Tibial artery (tissue), 4 donors: ENCODE measurements at regions not wholly inside any gene's neighbourhood (a gene's known extent, or its start where the extent isn't known, plus 50 kb on each side); places are given as distances from the start of the nearest gene placed in this dataset.
A peak's percentile ranks its signal among the peaks of the same experiment; 100 is the strongest.

Experiments
- DNase-seq, 2 donors: peaks; one replicate each; pipeline ENCODE4 v3.0.0-alpha.2; 2019
- H3K27ac ChIP-seq, 2 donors: fragments of 200-600 bp; sonication (generic) in 1 of 2; 1 replicate in 1 of 2; 2 replicates in 1 of 2; pipeline ENCODE4 v1.5.1; 2018 to 2019; ENCODE audit warnings: mild to moderate bottlenecking in 1 of 2
- H3K27me3 ChIP-seq, 2 donors: fragments of 200-600 bp; sonication (generic) in 1 of 2; one replicate each; pipeline versions ENCODE4 v1.5.1 to v1.6.0; 2016 to 2019
- H3K36me3 ChIP-seq, 3 donors: fragments of 200-600 bp; sonication (generic) in 2 of 3; one replicate each; pipeline ENCODE4 v1.5.1; 2016 to 2019; ENCODE audit warnings: mild to moderate bottlenecking in 2 of 3
- H3K4me1 ChIP-seq, 4 donors: fragments of 200-600 bp; sonication (generic) in 2 of 4; 1 replicate in 3 of 4; 2 replicates in 1 of 4; pipeline ENCODE4 v1.5.1; 2016 to 2019
- H3K4me3 ChIP-seq, 2 donors: fragments of 200-600 bp; sonication (generic) in 1 of 2; 1 replicate in 1 of 2; 2 replicates in 1 of 2; pipeline ENCODE4 v1.5.1; 2018 to 2019; ENCODE audit warnings: mild to moderate bottlenecking in 2 of 2
- H3K9me3 ChIP-seq, 3 donors: fragments of 200-600 bp; sonication (generic) in 1 of 3; one replicate each; pipeline ENCODE4 v1.5.1; 2016 to 2019
- intact Hi-C: fragments of 100-400 bp; cut with DNase I; formaldehyde crosslinking; loops from one replicate; pipeline ENCODE4 v1.15.0; 2023; ENCODE audit warnings: low total_unique reads
- TF ChIP-seq, protein P1 (sequence below), 2 experiments: fragments of 200-600 bp in 1 of 2; fragments of 450-650 bp in 1 of 2; IDR thresholded peaks; one replicate each; pipeline ENCODE4 v1.5.1; 2017 to 2019; ENCODE audit warnings: antibody characterized with exemption in 2 of 2, mild to moderate bottlenecking in 1 of 2, moderate library complexity in 1 of 2

DNA sequence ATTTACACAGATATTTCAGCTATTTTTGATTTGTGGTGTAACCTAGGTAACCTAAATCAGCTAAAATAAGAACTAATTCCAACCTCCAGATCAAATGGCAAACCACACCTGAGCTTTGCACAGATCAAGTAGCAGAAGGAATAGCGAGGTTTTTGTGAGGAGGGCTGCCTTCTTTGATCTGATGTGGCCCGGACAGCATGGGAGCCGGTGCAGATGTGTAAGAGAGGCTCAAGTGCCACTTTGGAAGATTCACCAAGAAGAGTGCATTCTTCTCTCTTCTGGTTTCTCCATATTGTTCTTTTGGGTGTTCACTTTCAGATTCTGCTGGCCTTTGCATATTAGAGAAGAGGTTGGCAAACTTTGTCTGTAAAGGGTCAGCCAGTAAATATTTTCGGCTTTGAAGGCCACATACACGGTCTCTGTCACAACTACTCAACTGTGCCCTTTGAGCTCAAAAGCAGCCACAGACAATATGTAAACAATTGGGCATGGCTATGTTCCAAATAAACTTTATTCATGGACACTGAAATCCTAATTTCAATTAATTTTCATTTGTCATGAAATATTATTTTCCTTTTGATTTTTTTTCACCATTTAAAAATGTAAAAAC lies 78.9 kb upstream of the FAM9C start:
- no peaks in the 10 kb centered on the region for H3K27me3 ChIP-seq
- peak overlapping the region; percentile 44 to 74 for H3K27ac ChIP-seq
- TF ChIP-seq, protein P1, sequence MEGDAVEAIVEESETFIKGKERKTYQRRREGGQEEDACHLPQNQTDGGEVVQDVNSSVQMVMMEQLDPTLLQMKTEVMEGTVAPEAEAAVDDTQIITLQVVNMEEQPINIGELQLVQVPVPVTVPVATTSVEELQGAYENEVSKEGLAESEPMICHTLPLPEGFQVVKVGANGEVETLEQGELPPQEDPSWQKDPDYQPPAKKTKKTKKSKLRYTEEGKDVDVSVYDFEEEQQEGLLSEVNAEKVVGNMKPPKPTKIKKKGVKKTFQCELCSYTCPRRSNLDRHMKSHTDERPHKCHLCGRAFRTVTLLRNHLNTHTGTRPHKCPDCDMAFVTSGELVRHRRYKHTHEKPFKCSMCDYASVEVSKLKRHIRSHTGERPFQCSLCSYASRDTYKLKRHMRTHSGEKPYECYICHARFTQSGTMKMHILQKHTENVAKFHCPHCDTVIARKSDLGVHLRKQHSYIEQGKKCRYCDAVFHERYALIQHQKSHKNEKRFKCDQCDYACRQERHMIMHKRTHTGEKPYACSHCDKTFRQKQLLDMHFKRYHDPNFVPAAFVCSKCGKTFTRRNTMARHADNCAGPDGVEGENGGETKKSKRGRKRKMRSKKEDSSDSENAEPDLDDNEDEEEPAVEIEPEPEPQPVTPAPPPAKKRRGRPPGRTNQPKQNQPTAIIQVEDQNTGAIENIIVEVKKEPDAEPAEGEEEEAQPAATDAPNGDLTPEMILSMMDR (IDR thresholded peaks at IDR 0.05): no peak
- no peaks in the 10 kb centered on the region for H3K36me3 ChIP-seq
- intact Hi-C loops: no loop called here
- H3K9me3 ChIP-seq: no peaks in the 10 kb centered on the region
- H3K4me3 ChIP-seq: no peak overlapping the region
- peaks cover 0 to 84% (median 17%) of the 10 kb centered on the region in 4 donors for H3K4me1 ChIP-seq
- DNase-seq: no peak

DNA sequence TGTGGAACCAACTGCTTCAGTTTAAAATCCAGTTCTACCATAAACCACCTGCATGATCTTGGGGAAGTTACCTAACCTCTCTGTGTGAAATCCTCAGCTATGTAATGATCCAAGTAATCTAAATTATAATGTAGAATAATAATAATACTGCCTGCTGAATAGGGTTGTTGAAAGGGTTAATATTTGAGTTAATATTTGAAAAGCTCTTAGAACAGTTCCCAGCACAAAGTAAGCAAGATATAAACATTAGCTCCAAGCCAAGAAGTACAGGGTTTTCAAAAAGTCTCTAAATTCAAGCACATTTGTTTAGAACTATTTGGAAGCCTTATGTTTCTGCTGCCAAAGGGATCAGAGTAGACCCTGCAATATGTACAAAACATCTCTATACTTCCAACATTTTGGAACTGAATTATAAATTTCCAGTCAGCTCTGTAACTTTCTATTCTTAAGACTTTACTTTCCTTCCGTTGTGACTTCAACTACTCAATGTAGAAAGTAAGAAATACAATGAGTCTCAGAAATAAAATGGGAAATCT lies 76.7 kb upstream of the FAM9C start:
- TF ChIP-seq, protein P1 (IDR thresholded peaks at IDR 0.05): no peak
- H3K27me3 ChIP-seq: no peaks in the 10 kb centered on the region
- H3K27ac ChIP-seq: peak overlapping the region; percentile 66 to 70
- H3K9me3 ChIP-seq: no peaks in the 10 kb centered on the region
- intact Hi-C loops: no loop called here
- H3K36me3 ChIP-seq: no peaks in the 10 kb centered on the region
- no peak overlapping the region for H3K4me3 ChIP-seq
- DNase-seq: no peak
- peaks cover 0 to 63% (median 8%) of the 10 kb centered on the region in 4 donors for H3K4me1 ChIP-seq

DNA sequence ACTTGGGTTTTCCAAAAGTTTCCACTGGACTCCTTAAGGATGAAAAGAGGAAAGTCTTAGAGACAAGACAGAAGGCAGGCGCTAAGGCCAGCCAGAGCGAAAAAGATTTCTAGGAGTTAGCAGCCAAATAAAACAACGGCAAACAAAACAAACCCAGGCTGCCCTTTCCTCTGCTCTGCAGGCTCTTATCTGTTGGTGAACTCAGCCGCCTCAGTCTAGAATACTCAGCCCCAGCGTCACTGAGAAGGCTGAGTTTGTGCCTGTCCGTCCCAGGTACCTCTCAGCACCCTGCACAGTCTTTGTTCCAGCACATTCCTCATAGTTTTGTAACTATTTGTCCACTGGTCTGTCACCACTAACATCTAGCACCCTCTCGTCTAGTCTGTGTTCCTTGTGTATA lies 75.6 kb upstream of the FAM9C start:
- Histone ChIP-seq H3K27me3 (no peaks in the 10 kb centered on the region), H3K4me3 (no peak overlapping the region), H3K27ac (peak overlapping the region; percentile 66 to 70), H3K36me3 (no peaks in the 10 kb centered on the region), H3K4me1 (peaks cover 0 to 63% (median 7%) of the 10 kb centered on the region in 4 donors), H3K9me3 (no peaks in the 10 kb centered on the region)
- intact Hi-C loops: no loop called here
- peak; percentile 24 to 67 for DNase-seq
- TF ChIP-seq, protein P1 (IDR thresholded peaks at IDR 0.05): no peak

DNA sequence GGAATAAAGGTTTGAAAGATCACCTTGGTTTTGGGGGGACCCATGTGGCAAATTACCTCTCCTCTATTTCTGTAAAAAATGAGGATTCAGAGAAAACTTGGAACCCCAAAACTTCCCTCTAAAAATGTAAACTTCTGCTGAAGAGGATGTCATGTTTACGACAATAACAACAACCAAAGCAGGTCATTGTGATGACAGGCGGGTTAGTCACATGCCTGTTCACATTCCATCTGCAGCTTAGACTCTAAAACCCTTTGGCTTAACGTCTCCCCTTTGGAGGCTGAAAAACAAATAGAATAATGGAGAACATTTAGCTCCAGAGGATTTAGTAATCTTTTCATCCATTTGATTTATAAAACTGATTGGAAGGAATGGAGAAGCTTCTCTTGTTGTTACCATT lies 75.0 kb upstream of the FAM9C start:
- DNase-seq: no peak
- no peaks in the 10 kb centered on the region for H3K9me3 ChIP-seq
- H3K27me3 ChIP-seq: no peaks in the 10 kb centered on the region
- H3K4me3 ChIP-seq: no peak overlapping the region
- intact Hi-C loops: no loop called here
- peak overlapping the region; percentile 66 to 70 for H3K27ac ChIP-seq
- TF ChIP-seq, protein P1 (IDR thresholded peaks at IDR 0.05): no peak
- H3K36me3 ChIP-seq: no peaks in the 10 kb centered on the region
- peaks cover 0 to 57% (median 6%) of the 10 kb centered on the region in 4 donors for H3K4me1 ChIP-seq

DNA sequence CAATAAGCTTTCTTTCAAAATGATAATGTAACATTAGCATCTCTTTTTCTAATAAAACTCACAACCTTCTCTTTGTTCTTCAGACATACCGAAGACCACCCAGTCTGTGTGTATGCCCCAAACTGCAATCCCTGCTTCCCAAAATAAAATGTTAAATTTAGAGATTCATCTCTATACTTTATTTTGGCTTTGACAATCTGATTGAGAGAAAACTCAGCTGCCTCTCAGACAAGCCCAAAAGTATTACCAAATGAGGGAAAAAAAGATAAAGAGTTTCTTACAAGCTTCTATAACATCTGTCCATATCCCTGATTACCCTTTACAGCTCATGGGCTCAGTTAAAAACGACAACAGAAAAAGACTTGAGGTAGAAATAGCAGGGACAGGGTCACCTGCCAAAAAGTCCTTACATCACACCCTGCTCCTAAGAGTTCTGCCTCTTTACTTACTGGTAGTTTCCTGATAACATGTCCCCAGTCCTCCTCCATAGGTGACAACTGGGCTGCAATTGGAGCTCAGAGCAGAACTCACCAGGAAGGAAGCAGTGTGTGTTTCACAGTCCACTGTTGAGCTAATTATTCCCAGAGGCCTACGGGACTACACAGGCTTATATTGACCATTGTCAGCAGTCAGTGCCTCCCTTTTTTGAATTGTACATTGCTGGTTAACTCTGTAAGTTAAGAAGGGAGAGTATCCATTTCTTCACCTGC lies 70.9 kb upstream of the FAM9C start:
- intact Hi-C loops: no loop called here
- Histone ChIP-seq H3K4me3 (no peak overlapping the region), H3K27me3 (no peaks in the 10 kb centered on the region), H3K9me3 (no peaks in the 10 kb centered on the region), H3K27ac (peak overlapping the region; percentile 12 to 22), H3K36me3 (no peaks in the 10 kb centered on the region), H3K4me1 (peaks cover 0 to 42% (median 0%) of the 10 kb centered on the region in 4 donors)
- no peak for DNase-seq
- TF ChIP-seq, protein P1 (IDR thresholded peaks at IDR 0.05): no peak
